Hematopoietic multipotent progenitor cell treated with erythropoietin and hydrocortisone succinate and interleukin-3 and kit ligand, for 17 days (in vitro differentiated cells): ENCODE measurements at regions not wholly inside any gene's neighbourhood (a gene's known extent, or its start where the extent isn't known, plus 50 kb on each side); places are given as distances from the start of the nearest gene placed in this dataset.
"Not testable (repeated sequence)": the region's sequence is repeated elsewhere in the genome, so short reads cannot be mapped to it uniquely, and the experiment has no call there.

Experiments used
- DNase-seq: peaks from one replicate; pipeline ENCODE4 v3.0.0-alpha.2; 2015; ENCODE audit warnings: low spot score

GRCh38 chr7:52584041-52584440 lies 451.4 kb upstream of the POM121L12 start:
- no peak for DNase-seq

DNA sequence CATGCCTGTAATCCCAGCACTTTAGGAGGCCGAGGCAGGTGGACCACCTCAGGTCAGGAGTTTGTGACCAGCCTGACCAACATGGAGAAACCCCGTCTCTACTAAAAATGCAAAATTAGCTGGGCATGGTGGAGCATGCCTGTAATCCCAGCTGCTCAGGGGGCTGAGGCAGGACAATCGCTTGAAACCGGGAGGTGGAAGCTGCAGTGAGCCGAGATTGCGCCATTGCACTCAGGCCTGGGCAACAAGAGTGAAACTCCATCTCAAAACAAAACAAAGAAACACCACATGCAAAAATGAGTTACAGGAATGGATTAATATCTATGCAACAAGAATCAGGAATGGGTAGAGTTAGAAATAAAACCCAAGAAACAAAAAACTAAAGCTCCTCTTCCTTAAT lies 462.3 kb upstream of the POM121L12 start:
- not testable (repeated sequence) for DNase-seq

DNA sequence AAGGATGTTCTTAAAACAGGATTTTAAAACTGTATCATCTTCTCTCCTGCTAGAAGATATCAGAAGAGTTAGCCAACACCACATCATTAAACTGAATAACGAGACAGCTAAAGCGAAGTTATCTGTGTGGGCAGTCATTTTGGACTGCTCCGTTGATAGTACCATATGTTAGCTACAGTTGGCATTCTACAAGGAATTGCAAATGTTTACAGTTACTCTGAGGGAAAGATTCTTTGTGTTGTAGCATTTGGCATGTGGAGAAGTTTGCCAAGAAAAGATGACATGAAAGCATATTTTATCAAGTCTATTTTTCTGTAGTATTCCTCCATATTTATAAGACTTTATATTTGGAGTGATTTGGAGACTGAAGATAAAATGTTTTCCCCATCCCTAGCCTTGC lies 464.4 kb upstream of the POM121L12 start:
- no peak for DNase-seq

DNA sequence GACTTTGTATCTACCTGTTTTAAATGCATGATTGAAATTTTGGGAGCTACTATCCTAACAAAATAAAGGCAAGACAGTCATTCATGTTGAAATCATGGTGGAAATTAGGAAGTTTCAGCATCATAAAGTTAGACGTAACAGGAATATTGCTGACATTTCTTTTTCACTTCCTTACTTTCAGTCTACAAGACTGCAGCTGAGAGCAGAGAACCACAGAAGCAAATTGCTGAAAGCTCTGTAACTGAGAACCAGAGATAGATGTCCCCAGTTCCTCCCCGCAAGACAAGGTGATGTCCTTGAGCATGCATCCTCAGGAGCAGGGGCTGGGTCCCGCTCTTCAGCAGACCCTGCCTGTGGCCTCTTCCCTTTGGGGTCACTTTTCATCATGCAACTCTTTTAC lies 466.3 kb upstream of the POM121L12 start:
- no peak for DNase-seq

GRCh38 chr7:52565974-52566373 lies 469.5 kb upstream of the POM121L12 start:
- no peak for DNase-seq

DNA sequence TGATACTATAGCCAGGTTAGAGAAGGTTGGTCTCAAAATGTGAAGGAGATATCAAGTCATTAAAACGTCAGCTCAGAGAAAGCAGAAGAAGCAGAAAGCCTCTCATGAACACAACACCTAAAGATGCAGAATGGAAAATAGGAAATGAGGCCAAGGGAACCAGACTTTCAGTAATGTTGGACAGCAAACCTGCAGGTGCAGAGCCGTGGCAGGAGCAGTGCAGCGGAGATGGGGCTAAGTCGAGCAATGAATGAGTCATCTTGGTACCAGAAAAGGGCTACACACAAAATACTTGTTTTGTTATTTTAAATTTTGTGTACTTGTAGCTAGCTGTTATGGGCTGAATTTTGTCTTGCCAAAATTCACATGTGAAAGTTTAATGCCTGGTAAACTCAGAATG lies 479.6 kb upstream of the POM121L12 start:
- no peak for DNase-seq

DNA sequence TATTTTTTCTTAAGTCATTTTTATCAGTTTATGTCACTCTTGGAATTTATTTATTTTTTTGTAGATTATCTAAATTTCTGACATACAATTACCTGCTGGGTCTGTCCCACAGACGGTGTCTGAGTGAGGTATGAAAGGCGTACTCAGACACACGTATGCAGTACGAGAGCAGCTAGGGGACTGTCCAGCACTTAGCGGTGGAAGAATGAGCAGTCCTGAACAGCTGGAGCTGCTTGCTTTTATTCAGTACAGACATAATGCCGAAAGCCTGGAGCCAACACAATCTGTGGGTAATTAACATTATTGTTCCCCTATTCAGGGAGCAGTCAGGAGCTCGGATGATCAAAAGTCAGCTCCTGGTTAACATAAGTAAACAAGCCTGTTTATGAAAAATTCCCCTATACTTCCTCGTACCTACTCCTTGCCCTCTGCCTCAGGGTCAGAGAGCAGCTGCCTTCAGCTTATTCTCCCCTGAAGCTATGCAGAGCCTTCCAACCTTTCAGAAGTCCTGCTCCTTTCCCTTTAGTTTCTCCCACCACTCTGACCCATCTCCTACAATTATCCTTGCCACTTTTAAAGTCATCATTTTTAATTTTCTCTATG lies 488.0 kb upstream of the POM121L12 start:
- no peak for DNase-seq

- not testable (repeated sequence) for DNase-seq
Measured at GRCh38 chr7:52541198-52541765, 494.2 kb upstream of the POM121L12 start.

DNA sequence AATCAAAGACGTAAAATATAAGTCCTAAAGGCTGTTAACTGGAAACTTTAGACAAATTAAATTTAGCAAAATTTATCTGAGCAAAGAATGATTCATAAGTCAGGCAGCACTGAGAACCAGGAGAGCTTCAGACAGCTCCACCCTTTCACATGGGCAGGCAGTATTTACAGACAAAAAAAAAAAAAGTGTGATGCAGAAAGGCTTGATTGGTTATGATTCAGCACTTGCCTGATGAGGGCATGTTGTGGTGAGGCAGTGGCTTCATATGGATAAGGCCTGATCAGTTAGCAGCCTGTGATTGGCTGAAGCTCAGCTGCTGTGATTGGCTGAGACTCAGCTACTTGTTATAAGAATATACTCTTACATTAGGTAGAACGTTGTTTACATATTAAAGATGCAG lies 495.4 kb upstream of the POM121L12 start:
- DNase-seq, result no peak

- DNase-seq, result no peak
Measured at GRCh38 chr7:52539414-52539813, 496.0 kb upstream of the POM121L12 start.

- no peak for DNase-seq
Measured at GRCh38 chr7:52537051-52537450, 498.4 kb upstream of the POM121L12 start.

DNA sequence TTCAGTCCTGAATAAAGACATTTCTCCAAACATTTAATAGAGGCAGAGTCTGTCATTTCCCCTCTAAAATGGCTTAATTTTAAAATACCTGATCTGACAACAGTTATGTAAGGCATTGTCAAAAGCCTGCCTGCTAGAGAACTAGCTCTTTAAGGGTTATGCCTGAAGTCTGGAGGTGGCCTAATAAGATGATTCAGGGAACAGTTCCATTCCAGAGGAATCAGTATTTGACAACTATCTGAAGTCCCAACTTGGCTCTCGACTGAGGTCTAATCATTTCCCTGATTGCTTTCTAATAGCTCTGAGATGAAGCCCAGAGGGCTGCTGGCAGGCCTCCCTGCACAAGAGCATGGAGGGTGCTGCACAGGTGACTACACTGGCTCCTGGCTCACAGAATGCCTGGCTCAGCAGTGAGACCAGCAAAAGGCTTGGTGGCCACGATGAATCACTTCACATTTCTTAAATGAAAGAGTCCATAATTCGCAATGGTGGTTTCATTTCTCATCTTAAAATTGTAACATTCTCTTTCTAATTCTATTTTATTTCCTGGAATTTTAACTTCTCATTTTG lies 509.6 kb upstream of the POM121L12 start:
- DNase-seq, result no peak

- DNase-seq, result no peak
Measured at GRCh38 chr7:52518869-52519268, 516.6 kb upstream of the POM121L12 start.

DNA sequence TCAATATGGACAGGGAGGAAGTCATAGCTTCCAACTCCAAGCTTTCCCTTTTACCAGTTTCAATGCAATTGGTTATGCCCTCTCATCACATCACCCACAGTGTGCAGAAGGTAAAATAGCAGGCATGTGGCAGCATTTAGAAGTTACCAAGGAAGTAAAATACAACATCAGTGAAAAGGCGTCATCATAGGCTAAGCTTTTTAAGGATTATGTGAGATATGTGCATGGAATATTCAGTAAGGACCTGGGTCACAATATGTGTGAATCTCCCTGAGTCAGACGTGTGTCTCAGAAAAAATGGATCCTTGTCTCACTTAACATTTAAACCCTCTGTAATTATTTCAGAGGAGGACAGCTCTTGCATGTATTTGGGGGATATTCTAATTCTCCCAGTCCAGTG lies 522.8 kb upstream of the POM121L12 start:
- no peak for DNase-seq

DNA sequence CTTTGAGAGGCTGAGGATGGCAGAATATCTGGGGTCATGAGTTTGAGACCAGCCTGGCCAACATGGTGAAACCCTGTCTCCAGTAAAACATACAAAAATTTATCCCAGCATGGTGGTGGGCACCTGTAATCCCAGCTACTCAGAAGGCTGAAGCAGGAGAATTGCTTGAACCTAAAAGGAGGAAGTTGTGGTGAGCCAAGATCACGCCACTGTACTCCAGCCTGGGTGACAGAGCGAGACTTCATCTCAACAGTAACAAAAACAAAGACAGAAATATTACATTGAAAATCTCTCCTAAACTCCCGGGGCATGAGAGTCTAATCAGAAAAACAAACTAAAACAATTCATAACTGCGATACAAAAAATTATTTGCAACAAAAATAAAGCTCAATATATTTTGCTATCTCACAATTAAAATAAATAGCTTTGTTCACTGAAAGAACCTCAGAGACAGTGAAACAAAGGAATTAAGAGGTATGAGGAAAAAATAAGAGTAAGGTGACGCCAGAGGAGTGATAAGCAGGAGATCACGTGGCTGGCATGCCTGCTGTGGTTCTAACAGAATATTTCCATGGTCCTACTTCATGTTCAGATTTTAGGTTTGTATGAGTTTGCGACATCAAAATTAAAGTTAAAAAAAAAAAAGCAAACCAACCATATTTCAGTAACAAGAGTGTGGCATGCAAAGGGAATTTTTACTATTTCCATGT lies 527.7 kb upstream of the POM121L12 start:
- DNase-seq, result no peak

GRCh38 chr7:52506325-52506724 lies 529.1 kb upstream of the POM121L12 start:
- no peak for DNase-seq

DNA sequence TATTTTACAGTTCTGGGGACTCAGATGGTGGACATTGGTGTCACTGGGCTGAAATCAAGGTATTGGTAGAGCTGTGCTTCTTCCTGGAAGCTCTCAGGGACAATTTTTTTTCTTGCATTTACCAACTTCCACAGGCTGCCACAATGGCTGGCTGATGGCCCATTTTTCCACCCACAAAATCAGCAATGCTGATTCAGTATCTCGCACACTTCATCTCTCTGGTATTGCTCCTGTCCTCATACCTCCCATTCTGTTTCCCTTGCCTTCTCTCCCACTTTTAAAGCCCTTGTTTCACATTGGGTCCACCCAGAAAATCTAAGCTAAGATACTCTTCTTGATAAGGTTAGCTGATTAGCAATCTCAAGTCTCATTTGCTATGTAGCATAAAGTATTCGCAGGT lies 530.9 kb upstream of the POM121L12 start:
- no peak for DNase-seq

- DNase-seq, result no peak
Measured at GRCh38 chr7:52502281-52502680, 533.2 kb upstream of the POM121L12 start.

DNA sequence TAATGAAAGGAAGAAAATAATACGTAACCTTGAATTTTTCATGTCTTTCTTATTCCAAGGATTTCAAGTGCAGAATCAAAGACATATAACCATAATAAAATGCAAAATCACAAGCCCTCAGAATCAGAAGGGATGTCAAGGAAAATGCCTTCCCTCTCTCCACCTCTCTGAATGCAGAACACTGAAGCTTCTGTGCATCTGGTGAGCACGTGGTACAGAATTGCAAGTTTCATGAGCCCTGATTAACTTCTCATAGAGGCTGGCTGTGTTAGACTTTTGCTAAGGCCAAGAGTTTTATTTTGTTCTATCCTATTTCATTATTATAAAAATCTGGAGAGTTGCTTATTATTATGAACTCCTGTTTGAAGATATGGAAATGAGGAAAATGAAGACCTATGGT lies 533.7 kb upstream of the POM121L12 start:
- DNase-seq, result no peak

DNA sequence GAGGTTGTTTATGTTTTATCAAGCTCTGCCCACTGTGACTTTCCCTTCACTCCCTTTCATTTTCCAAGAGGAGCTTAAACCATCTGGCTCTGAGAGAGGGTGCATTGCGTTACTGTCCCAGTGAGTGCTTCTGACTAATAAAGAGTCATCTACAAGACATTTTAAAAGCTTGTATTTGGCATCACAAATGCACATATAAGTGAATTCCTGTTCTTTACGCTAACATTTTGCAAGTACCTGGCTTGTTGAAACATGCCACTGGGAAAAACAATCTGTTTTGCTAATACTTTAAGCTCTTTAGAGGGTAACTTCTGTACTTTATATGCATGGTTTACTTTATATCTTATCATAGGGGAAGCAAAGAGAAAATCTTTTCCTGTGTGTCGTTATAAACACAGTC lies 534.6 kb upstream of the POM121L12 start:
- DNase-seq, result no peak

- no peak for DNase-seq
Measured at GRCh38 chr7:52498366-52498765, 537.1 kb upstream of the POM121L12 start.

DNA sequence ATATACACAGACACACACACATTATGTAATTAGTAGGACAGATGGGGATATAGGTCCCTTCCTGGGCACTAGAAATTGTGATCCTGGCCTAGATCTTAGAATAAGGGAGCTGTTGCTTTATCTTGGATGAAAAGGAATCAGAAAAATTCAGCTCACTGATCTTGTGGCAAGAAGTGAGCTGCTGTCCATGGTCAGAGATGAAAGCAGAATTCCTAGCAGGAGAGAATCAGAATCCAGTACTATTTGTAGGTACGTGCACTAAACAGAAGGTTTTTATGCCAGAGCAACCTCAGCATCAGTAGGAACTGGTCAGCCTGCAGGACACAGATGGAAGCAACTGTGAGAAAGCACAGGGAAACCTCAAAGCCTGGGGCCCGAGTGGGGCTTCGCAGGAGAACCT lies 549.2 kb upstream of the POM121L12 start:
- no peak for DNase-seq

GRCh38 chr7:52482076-52482475 lies 553.4 kb upstream of the POM121L12 start:
- no peak for DNase-seq
